IPS-NIHi7 (cell line): ENCODE measurements at regions not wholly inside any gene's neighbourhood (a gene's known extent, or its start where the extent isn't known, plus 50 kb on each side); places are given as distances from the start of the nearest gene placed in this dataset.

Experiments used
- DNase-seq: peaks from one replicate; pipeline ENCODE4 v3.0.0; 2012; ENCODE audit warnings: mixed read lengths; ENCODE audit errors: extremely low spot score

GRCh38 chr2:447902-448665 lies 160.2 kb upstream of the ALKAL2 start:
- DNase-seq: no peak

- no peak for DNase-seq
Observed at GRCh38 chr2:446963-447530, 159.2 kb upstream of the ALKAL2 start.

DNA sequence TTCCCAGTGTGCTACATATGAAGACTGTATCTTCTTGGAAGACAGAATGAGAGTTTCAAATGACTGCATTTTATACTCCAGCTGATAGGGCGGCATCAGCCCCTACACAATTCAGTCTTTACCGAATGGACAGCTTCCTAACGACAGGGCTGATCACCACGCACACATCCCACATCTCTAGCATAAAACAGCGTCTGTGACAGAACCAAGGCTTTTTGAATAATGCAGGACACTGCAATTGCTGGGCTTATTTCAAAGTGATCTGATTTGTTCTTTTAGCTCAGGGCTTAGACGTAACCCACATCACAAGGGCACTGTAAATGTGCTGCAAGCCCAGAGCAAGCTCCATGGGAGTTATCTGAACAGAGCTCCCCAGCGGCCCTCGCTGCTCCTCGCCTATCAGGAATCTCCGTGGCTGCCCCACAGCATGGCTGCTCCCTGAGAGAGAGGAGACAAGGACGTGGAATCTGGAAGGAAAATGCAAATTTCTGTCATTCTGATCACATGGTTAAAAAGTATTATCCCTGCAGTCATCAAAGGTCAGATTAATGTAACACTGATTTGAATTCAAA lies 158.5 kb upstream of the ALKAL2 start:
- DNase-seq: no peak

DNA sequence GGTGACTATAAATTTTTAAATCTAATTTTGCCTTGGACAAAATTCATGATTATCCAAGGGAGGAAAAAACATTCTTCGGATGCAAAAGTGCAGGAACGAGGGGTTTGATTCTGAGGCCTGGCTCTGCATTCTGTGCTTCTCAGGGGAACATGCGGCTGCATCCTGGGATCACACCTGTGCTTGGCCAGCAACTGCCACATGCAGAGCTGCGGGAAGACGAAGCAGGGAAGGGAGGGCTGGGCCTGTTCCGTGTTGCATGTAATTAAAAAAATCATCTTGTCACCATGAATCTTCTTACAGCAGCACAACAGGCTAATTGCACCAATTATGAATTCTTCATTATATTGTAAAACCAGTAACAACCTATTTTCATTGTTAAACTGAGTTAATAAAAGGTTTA lies 158.0 kb upstream of the ALKAL2 start:
- DNase-seq: no peak

GRCh38 chr2:444937-445884 lies 157.3 kb upstream of the ALKAL2 start:
- no peak for DNase-seq

- no peak for DNase-seq
Observed at GRCh38 chr2:443741-444140, 155.8 kb upstream of the ALKAL2 start.

GRCh38 chr2:443216-443615 lies 155.3 kb upstream of the ALKAL2 start:
- DNase-seq: no peak

- no peak for DNase-seq
Observed at GRCh38 chr2:441258-442022, 153.5 kb upstream of the ALKAL2 start.

DNA sequence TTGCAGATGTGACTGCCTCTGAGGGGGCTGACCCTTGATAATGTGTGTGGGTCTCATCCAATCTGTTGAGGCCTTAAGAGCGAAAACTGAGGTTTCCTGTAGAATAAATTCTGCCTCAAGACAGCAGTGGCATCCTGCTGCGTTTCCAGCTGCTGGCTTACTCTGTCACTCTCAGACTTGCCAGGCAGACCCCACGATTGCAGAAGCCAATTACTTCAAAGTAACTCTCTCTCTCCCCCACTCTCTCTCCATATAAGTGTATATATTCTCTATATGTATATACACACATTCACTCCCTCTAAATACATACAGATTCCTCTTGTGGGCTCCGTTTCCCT lies 152.5 kb upstream of the ALKAL2 start:
- no peak for DNase-seq

DNA sequence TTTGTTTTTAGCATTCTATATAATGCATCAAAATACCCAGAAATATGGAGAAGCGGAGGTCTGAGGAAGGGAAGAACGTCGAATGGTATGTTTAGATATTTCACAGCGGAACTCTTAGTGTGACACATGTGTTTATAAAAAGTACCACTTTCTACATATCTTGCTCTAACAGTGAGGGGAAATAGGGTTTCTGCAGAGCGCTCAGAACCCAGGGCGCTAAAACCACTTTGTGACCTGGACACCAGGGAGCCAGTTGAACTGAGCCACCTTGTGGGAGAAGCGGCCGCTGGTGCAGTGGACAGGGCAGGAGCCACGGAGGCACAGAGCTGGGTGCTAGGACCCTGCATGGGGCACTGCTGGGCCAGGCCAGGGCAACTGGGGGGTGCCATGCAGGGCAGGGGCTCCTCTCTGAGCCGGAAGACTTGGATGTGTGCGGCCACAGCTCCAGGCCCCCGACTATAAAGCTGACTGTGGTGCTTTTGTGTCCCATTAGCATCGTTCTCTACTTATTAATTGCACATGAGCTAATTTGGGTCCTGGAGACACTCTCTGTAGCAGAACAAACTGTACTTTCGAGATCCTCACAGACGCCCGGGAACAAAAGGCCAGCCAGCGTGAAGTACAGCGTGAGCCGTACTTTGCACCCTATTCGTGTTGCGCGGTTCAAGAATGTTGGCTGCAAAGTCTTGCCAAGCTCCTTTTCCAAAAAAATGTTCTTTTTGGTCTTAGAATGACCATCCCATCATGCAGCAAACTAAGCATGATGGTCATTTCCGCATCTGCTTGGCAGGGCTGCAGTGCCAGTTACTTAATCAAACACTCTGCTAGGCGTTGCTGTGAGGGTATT lies 151.9 kb upstream of the ALKAL2 start:
- DNase-seq: no peak

DNA sequence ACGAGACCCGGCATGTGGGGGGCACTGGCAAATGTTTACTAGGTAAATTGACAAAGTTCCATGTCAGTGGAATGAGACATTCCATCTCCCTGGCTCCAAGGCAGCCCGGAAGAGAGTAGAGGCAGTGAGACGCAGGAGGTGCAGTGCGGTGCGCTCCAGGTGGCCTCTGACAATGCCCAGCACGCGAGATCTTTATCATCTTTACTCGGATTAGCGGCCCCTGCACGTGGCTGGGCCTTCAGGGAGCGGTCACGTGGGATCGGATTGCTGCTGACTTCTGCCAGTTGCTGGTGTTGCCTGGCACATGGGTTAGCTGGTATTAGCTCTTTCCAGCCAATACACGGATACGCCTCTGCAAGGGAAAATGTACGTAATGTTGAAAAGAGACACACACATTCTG lies 151.2 kb upstream of the ALKAL2 start:
- no peak for DNase-seq

DNA sequence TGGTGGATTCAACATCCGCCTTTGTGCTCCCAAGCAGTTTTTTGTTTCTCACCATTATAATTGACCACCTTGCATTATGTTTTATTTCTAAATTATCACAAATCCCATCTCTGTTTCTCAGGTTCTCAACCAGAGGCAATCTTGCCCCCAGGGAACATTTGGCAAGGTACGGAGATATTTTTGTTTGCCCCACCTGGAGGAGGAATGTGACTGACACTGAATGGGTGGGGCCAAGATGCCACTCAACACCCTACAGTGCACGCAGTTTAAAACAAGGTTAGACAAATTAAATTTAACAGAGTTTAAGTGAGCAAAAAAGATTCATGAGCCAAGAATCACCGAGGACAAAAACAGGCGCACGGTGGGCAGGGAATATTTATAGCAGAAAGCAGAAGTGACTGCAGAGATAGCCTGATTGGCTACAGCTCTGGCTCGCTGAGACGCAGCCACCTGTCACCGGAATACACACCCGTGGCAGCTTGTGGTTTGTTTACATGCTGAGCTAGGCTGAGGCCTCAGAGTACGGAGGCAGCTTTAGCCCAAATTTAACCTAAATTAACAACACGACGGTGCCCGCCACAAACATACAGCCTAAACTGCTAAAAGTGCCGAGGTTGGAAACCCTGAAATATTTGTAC lies 150.0 kb upstream of the ALKAL2 start:
- no peak for DNase-seq

DNA sequence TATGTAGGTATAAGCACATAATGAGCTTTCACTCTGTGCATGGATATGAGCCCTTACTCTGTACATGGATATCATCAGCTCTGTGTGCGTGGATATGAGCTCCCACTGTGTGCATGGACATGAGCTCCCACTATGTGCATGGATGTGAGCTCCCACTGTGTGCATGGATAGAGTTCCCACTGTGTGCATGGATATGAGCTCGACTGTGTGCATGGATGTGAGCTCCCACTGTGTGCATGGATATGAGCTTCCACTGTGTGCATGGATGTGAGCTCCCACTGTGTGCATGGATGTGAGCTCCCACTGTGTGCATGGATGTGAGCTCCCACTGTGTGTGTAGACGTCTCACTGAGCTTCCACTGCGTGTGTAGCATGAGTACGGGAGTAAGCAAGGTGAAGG lies 149.3 kb upstream of the ALKAL2 start:
- no peak for DNase-seq

DNA sequence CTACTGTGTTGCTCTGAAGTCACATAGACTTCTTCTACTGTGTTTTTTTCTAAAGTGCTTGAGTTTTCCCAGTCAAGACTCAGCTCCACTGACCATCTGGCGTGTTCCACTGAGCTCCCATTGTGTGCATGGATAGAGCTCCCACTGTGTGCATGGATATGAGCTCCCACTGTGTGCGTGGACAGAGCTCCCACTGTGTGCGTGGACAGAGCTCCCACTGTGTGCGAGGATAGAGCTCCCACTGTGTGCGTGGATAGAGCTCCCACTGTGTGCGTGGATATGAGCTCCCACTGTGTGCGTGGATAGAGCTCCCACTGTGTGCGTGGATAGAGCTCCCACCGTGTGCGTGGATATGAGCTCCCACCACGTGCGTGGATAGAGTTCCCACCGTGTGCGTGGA lies 148.3 kb upstream of the ALKAL2 start:
- DNase-seq: no peak

DNA sequence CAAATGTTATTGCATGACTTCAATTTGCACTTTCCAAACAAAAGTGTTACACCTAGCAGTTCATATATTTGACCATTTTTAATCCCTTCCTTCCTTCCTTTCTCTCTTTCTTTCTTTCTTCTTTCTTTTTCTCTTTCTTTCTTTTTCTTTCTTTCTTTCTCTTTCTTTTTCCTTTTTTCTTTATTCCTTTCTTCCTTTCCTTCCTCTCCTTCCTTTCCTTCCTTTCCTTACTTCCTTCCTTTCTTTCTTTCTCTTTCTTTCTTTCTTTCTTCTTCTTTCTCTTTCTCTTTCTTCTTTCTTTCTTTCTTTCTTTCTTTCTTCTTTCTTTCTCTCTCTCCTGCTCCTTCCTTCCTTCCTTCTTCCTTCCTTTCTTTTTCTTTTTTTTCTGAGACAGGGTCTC lies 146.7 kb upstream of the ALKAL2 start:
- no peak for DNase-seq

GRCh38 chr2:433216-433615 lies 145.3 kb upstream of the ALKAL2 start:
- no peak for DNase-seq

DNA sequence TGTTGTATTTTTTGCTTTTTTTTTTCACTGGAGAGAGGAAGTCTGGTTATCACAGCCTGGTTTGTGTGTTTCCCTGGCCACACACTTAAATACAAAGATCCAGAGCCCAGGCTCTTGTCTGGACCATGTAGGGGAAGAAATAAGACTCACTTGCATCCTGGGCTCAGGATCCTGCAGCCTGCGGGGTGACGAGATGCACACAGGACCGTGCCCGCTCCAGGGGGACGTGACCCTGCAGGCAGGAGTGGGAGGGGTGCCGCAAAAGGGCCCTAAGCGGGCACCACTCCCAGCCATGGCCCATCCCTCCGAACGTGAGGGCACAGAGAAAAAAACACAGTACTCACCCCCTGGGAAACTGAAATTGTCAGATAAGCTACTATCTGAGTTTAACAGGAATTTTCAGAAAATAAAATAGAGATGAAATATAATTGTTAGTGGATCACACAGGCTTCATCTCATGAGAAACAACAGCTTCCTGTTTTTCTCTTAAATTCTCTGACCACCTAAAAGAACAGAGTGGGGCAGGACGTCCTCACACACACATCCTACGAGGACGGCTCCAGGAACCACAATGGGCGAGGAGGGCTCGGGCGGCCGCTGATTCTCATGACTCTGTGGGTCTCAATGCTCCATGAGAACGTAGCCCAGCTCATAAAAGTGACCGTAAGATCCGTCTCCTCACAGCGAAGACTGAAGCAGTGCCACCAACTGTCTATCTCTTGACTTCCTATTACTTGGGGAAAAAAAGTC lies 142.6 kb upstream of the ALKAL2 start:
- DNase-seq: no peak

DNA sequence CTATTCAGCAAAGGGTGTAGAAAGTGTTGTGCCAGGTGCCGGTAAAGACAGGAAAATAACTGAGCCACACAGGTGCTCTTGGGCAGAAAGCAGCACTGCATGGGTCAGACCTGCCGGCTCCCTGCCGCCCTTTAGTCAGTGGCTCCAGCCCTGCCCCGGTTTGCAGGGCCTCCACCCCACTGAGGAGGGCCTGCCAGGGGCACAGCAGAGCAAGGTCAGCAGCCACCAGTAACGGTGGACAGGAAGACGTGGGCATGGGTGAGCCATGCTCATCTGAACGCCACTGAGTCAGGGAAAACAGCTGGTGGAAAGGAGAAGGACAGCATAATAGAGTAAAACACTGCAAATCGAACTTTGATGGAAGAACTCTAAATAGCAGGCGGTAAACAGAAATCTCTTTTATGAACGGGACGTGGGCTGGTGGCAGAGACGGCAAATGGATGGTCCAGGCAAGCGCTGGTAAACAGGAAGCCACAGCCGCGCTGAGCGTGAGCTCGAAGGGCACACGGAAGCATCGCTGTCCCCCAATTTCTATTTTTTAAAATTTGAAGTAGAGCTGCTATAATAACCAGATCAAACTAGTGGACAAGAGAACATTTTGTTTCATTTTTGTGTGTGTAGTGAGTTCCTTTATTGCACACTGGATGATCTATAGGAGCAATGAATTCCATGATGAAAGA lies 141.8 kb upstream of the ALKAL2 start:
- no peak for DNase-seq

GRCh38 chr2:429142-429541 lies 141.3 kb upstream of the ALKAL2 start:
- no peak for DNase-seq
